ENCODE measurements at regions not wholly inside any gene's neighbourhood (a gene's known extent, or its start where the extent isn't known, plus 50 kb on each side); places are given as distances from the start of the nearest gene placed in this dataset.

DNA sequence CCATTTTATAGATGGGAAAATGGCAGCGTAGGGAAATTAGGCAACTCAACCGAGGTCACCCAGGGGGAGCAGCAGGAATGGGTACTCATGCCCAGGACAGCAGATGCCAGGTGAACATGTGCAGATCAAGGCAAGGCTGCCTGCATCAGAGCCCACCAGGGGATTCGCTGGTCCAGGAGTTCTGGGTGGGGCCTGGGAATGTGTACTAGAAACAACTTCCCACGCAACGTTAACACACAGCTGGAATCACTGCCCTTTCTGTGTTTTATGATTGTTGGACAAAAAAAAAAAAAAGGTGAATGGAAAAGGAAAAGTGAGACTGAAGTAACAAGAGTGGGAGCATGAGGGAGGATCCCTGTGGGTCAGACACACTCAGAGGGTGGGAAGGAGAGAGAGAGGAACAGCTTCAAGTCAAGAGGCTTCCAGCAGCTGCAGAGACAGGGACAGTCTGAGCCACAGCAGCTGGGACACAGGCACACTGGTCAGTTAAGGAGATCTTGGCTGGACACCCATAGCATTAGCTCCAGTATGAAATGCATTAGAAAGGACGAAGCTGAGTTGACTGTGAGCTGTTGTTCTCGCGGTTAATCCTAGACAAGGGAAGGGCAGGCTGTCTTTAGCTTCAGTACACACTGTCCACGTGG lies 187.9 kb upstream of the INHBA start:
- TF ChIP-seq POLR2A (IDR thresholded peaks at IDR 0.05; ENCODE audit: borderline replicate concordance, extremely low read depth, insufficient read depth, insufficient read length): no peak
- TF ChIP-seq, protein P1, sequence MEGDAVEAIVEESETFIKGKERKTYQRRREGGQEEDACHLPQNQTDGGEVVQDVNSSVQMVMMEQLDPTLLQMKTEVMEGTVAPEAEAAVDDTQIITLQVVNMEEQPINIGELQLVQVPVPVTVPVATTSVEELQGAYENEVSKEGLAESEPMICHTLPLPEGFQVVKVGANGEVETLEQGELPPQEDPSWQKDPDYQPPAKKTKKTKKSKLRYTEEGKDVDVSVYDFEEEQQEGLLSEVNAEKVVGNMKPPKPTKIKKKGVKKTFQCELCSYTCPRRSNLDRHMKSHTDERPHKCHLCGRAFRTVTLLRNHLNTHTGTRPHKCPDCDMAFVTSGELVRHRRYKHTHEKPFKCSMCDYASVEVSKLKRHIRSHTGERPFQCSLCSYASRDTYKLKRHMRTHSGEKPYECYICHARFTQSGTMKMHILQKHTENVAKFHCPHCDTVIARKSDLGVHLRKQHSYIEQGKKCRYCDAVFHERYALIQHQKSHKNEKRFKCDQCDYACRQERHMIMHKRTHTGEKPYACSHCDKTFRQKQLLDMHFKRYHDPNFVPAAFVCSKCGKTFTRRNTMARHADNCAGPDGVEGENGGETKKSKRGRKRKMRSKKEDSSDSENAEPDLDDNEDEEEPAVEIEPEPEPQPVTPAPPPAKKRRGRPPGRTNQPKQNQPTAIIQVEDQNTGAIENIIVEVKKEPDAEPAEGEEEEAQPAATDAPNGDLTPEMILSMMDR (IDR thresholded peaks at IDR 0.05 in 2 of 3, conservative IDR thresholded peaks at IDR 0.05 in 1 of 3; ENCODE audit: borderline replicate concordance in 1 of 3, insufficient read depth in 1 of 3, low read depth in 2 of 3, low read length in 2 of 3): no peak
- no peak for TF ChIP-seq CEBPB (IDR thresholded peaks at IDR 0.05; ENCODE audit: low read depth)
- no peak for TF ChIP-seq EGR1 (IDR thresholded peaks at IDR 0.05; ENCODE audit: low read depth)
